Mucosa of gallbladder (tissue), 1 donor: ENCODE measurements at regions not wholly inside any gene's neighbourhood (a gene's known extent, or its start where the extent isn't known, plus 50 kb on each side); places are given as distances from the start of the nearest gene placed in this dataset.

ENCODE experiments used
- DNase-seq: peaks from one replicate; pipeline ENCODE4 v3.0.0-alpha.2; 2020; ENCODE audit warnings: low spot score
- donor health status: DM: no; HTN: no; CAD: no.

- no peak for DNase-seq
These were observed 241.0 kb upstream of the NR2F2 start for GRCh38 chr15:96089405-96090058.

DNA sequence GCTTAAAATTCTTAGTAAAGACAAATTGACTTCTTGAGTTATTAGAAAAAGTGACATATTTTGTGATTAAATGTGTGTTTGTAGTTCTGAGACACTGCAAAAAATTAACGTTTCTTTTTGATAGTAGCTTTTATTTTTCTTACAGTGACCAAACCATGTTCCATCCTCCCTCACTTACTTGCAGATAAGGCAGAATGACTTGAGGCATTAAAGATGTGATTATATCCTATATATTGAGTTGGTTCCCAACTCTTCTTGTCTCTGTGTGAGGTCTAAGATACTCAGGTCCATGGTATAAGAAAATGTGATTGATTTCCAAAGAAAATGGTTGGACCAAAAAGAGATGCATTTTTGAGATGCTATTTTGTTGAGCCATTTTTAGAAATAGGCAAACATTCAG, 238.3 kb upstream of the NR2F2 start:
- DNase-seq, result no peak

DNA sequence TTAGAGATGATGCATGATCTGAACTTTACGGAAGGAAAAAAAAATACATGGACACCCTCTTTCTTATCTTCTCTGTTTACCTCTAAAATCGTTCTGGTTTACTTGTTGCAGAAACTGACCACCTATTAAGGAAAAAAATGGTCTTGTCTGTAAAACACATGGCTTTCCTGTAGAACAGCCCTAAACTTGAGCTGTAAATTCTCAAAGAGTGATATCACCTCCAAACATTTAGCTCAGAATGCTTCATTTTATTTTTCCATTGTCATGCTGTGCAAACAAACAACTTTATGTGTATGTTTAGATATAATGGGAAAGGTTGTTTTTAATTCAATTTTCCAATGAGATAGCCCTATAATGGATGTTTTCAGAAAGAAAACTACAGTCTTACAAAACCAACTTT, 237.4 kb upstream of the NR2F2 start:
- no peak for DNase-seq

- no peak for DNase-seq
These were observed 232.8 kb upstream of the NR2F2 start for GRCh38 chr15:96097661-96098060.

- DNase-seq, result no peak
These were observed 227.9 kb upstream of the NR2F2 start for GRCh38 chr15:96102631-96103030.

DNA sequence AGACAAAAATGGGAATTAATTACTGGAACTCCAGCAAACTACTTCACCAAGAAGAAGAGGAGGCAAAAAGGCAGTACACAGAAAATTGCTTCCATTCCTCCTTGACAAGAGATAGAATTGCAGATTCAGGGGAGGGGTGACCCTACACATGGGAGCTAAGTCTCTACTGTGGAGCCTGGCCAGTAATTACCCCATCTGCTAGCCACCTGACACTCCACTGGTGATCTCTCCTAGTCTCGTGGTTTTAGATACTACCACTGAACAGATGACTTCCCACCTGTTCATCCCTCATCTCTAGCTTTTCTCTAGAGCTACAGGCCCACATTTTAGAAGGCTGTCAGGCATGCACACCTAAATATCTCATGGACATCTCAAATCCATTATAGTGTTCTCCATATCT, 224.3 kb upstream of the NR2F2 start:
- no peak for DNase-seq

DNA sequence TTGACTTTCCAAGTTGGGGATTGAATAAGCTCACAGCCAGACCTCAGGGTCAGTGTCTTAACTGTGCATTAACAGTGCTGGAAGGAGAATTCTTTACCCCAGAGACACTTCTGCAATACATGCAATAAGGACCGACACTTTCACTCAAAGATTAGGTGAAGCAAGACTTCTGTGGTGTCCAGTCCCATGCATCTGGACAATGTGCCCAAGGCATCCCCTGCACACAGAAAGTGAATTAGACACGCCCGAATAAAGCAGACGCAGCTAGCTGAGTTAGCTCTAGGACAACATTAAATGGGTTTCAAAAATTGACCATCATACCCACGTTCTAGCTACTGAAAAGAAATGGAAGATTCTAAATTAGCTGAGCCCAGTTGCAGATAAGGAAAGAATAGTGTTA, 223.9 kb upstream of the NR2F2 start:
- no peak for DNase-seq

DNA sequence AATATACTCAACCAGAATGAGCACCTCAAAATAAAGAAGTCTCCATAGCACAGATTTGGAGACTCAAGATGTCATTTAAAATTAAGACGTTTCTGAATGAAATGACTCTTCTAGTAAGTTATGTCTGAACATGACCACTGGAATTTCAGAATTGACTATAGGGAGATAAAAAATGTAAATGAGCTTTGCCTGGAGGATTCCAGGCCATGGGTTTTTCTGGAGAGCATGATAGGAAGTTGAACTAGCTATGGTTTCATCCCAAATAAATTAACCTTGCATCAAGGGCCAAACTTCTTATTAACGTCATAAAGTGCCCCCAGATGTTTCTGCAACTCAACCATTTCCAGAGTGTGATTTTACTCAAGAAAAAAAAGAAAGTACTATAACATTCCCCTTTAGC, 222.6 kb upstream of the NR2F2 start:
- no peak for DNase-seq

GRCh38 chr15:96108405-96108804, 222.1 kb upstream of the NR2F2 start:
- DNase-seq, result no peak

- DNase-seq, result no peak
These were observed 220.7 kb upstream of the NR2F2 start for GRCh38 chr15:96109820-96110219.

DNA sequence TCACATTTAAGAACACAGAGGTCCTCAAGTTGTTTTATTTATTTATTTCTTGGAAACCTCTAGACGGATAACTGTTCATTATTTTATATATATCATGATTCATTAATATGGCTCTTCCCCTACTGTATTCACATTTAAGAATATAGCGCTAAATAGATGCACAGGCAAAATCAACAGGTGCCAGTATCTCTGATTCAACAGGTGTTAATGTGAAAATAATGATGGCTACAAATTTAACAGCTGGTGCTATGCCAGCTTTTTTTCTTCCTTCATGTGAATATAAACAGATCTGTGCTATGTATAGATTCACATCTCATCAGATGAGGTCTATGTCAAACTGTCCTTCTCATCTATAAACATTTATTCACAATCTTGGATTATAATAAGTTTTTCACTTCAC, 218.5 kb upstream of the NR2F2 start:
- DNase-seq, result no peak

- no peak for DNase-seq
These were observed 214.9 kb upstream of the NR2F2 start for GRCh38 chr15:96115642-96116041.

DNA sequence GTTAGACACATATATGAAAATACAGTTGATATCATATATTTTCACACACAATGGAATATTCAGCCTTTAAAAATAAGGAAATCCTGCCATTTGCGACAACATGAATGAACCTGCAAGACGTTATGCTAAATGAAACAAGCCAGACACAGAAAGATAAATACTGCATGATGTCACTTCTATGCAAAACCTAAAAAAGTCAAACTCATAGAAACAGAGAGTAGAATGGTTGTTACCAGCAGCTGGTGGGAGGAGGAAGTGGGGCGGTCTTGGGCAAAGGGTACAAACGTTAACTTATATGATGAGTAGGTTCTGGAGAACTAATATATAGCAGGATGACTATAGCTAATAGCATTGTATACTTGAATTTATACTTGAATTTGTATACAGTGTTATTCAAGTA, 213.2 kb upstream of the NR2F2 start:
- no peak for DNase-seq

- no peak for DNase-seq
These were observed 210.8 kb upstream of the NR2F2 start for GRCh38 chr15:96119734-96120133.

- DNase-seq, result no peak
These were observed 209.2 kb upstream of the NR2F2 start for GRCh38 chr15:96121086-96121920.

GRCh38 chr15:96122077-96123027, 208.1 kb upstream of the NR2F2 start:
- no peak for DNase-seq

DNA sequence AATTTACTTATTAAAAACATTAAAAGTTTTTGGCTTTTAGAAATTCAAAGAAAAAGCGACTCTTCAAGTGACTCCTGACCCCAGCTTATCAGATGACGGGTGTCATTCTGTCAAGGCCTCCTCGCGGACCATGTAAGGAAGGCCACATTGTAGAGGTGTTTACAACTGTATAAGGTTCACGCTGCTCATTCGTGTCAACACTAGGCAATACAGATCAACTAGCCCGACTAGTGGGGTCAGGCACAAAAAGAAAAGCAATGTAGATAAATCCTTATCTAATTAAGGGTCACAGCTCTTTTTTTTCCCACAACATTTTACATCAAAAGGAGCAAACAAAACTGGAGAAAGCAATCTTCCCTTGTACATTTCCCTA, 207.5 kb upstream of the NR2F2 start:
- DNase-seq, result no peak

DNA sequence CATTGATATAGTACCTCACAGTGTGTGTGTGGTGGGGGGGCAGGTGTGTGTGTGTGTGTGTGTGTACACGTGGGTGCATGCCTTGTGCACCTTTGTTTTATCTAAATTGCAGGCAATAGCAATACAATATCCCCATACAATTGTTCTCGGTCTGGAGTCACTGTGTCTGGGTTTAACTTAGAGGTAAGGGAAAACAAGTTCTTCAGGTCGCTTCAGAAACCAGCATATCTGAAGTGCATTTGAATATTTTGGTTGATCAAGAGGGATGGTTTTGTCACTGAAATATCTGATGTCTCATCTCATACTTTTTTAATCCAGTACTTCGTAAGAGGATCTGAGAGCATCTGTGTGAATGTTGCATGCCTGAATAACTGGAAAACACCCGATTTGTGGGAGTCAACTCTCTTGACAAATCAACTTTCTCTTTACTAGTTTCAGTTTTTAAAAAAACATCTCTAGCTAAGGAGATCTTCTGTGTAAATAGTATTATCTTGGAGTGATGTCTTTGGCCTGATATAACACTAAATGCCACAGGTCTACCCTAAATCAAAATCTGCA, 206.8 kb upstream of the NR2F2 start:
- DNase-seq, result no peak

DNA sequence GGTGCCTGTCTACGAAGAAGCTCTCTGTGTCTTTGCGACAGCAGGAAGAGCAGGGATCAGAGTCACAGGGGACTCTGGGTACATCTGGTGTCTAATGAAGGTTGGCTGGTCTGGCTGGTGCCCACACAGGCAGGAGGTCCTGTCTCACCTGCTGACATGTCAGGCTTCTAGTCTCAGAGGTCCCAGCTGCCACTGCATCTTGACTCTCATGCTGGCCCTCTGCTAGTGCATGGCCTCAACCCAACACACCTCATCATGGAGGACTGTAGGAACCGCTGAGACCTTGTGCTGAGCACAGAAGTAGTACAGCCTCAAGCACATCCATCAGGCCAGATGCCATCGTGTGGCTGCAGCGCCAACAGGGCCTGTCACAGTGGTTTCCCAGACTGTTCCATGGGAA, 206.1 kb upstream of the NR2F2 start:
- DNase-seq, result no peak

GRCh38 chr15:96125721-96126415, 204.6 kb upstream of the NR2F2 start:
- no peak for DNase-seq

DNA sequence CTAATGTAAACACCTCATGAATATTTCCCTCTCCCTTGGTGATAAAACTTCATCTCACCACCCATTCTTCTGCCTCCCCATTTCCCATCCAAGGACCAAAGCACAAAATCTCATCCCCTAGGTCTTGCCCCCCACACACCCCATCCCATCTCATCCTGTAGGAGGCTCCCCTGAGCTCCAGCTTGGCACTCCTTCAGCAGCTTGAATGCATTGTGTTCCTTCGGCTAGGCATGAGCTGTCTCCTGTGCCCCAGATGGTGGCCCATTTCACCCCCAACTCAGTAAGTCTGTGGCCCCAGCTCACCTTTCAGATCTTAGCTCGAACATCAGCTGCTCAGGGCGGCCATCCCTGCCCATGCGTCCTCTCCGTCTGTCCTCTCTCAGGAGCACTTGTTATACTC, 203.6 kb upstream of the NR2F2 start:
- no peak for DNase-seq

- DNase-seq, result no peak
These were observed 199.8 kb upstream of the NR2F2 start for GRCh38 chr15:96130734-96131133.
